OCI-LY3 (cell line): ENCODE measurements at regions not wholly inside any gene's neighbourhood (a gene's known extent, or its start where the extent isn't known, plus 50 kb on each side); places are given as distances from the start of the nearest gene placed in this dataset.

Experiments used
- H2AFZ ChIP-seq: fragments of 200-600, 300-600 bp; shearing (Covaris generic); 2 replicates; pipeline ENCODE4 v1.6.0; 2014; ENCODE audit warnings: antibody characterized with exemption, low read depth, low read length
- H3K27ac ChIP-seq: fragments of 200-600, 300-600 bp; sonication (generic); 2 replicates; pipeline ENCODE4 v1.5.1; 2014; ENCODE audit warnings: mild to moderate bottlenecking, low read length, moderate library complexity, mixed read lengths
- H3K27me3 ChIP-seq: fragments of 200-600, 300-600 bp; sonication (generic); 2 replicates; pipeline ENCODE4 v1.6.1; 2014; ENCODE audit warnings: low read depth, low read length, mixed read lengths
- H3K36me3 ChIP-seq: fragments of 200-600, 300-600 bp; sonication (generic); replicated peaks from 2 replicates; pipeline ENCODE3; 2014; ENCODE audit warnings: low read depth, low read length, mixed read lengths
- H3K4me1 ChIP-seq: fragments of 300-600, 200-600 bp; sonication (generic); 2 replicates; pipeline ENCODE4 v1.6.1; 2014; ENCODE audit warnings: low read length, mixed read lengths
- H3K4me2 ChIP-seq: fragments of 200-600, 300-600 bp; sonication (generic); 2 replicates; pipeline ENCODE4 v1.6.1; 2014; ENCODE audit warnings: low read length, mixed read lengths
- H3K4me3 ChIP-seq: fragments of 300-600, 200-600 bp; sonication (generic); 2 replicates; pipeline ENCODE4 v1.5.1; 2014; ENCODE audit warnings: antibody characterized with exemption, mild to moderate bottlenecking, low read length, moderate library complexity
- H3K79me2 ChIP-seq: fragments of 300-600, 200-600 bp; shearing (Covaris generic); 2 replicates; pipeline ENCODE4 v1.6.1; 2014; ENCODE audit warnings: mild to moderate bottlenecking, low read length, mixed read lengths
- H3K9ac ChIP-seq: fragments of 300-600, 200-600 bp; shearing (Covaris generic); 2 replicates; pipeline ENCODE4 v1.6.0; 2014; ENCODE audit warnings: mild to moderate bottlenecking, low read length, moderate library complexity
- H3K9me3 ChIP-seq: fragments of 200-600, 300-600 bp; shearing (Covaris generic); 2 replicates; pipeline ENCODE4 v1.6.1; 2014; ENCODE audit warnings: low read length, mixed read lengths; ENCODE audit not compliant: insufficient read depth
- H4K20me1 ChIP-seq: fragments of 200-600, 300-600 bp; sonication (generic); 2 replicates; pipeline ENCODE4 v1.6.1; 2016; ENCODE audit warnings: low read length, mixed read lengths; ENCODE audit not compliant: insufficient read depth
- EZH2phosphoT487 ChIP-seq: fragments of 200-600 bp; shearing (Covaris generic); IDR thresholded peaks from 2 replicates; pipeline ENCODE4 v1.6.1; 2018; ENCODE audit warnings: antibody characterized with exemption, mixed run types, low read depth
- TF ChIP-seq, protein P1 (sequence below): fragments of 200-600, 300-600 bp; sonication (generic); IDR thresholded peaks from 2 replicates; pipeline ENCODE4 v1.5.1; 2014; ENCODE audit warnings: antibody characterized with exemption, low read length, low read depth

DNA sequence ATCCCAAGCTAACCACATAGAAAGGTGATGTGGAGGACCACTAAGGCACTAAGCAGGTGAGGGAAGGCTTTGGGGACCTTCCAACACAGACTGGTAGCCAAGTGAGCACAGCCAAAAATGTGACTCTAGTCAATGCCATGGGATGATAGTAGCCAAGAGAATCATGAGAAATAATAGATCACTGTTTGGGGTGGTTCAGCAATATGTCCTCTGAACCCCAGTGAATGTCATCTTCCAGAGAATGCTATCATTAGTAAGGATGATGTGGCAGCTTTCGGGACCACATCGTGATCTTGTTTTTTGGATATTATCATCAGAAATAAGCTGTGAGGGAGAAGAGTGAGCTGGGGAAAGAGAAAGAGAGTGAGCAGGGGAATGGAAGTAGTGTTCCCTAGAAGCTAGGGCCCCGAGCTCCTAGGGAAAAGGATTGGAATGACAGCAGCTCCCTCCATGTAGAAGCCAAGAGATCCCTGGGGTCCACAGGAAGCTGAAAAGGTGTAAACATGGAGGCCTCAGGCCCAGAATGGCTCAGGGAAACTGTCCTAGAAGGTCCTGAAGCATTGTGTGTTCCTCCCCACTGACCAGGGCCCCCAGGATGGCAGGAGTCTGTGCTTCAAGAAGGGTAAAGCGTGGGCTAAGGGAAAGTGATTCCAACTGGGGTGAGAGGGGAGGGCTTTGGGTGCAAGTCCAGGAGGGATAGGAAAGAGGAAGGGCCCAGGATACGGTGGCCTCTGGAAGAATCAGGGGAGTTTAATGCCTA is 56.6 kb upstream of the KLF13 start:
- peaks cover 44% of the 10 kb centered on the region for H3K4me1 ChIP-seq
- H3K9me3 ChIP-seq, result peaks cover 3% of the 10 kb centered on the region; the same call in 1 of the 2 replicates
- no peak overlapping the region for H2AFZ ChIP-seq
- H3K27ac ChIP-seq, result no peak overlapping the region
- H3K9ac ChIP-seq, result no peak overlapping the region
- H4K20me1 ChIP-seq, result no peaks in the 10 kb centered on the region
- no peak overlapping the region for H3K4me3 ChIP-seq
- no peaks in the 10 kb centered on the region for H3K79me2 ChIP-seq
- H3K27me3 ChIP-seq, result no peaks in the 10 kb centered on the region
- H3K36me3 ChIP-seq, result no peaks in the 10 kb centered on the region
- no peak overlapping the region for H3K4me2 ChIP-seq
- TF ChIP-seq, protein P1, sequence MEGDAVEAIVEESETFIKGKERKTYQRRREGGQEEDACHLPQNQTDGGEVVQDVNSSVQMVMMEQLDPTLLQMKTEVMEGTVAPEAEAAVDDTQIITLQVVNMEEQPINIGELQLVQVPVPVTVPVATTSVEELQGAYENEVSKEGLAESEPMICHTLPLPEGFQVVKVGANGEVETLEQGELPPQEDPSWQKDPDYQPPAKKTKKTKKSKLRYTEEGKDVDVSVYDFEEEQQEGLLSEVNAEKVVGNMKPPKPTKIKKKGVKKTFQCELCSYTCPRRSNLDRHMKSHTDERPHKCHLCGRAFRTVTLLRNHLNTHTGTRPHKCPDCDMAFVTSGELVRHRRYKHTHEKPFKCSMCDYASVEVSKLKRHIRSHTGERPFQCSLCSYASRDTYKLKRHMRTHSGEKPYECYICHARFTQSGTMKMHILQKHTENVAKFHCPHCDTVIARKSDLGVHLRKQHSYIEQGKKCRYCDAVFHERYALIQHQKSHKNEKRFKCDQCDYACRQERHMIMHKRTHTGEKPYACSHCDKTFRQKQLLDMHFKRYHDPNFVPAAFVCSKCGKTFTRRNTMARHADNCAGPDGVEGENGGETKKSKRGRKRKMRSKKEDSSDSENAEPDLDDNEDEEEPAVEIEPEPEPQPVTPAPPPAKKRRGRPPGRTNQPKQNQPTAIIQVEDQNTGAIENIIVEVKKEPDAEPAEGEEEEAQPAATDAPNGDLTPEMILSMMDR, result no peak
- no peak for TF ChIP-seq EZH2phosphoT487

DNA sequence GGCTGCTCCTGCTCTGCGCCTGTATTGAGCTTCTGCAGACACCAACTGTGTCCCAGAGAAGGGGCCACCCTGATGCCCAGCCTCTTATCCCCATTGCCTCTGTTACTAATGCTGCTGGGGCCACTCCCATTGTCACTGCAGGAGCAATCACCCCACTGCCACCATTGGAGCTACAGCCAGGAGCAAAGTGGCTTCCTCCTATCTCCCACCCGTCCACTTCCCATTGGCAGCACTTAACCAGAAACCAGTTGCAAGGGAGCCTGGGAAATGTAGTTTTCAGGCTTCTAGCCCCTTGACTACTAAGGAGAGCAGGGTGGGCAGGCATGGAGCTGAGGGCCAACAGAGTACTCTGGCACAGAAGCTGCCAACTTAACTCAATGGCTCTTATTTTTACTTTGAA is 55.9 kb upstream of the KLF13 start:
- Histone ChIP-seq H3K79me2 (no peaks in the 10 kb centered on the region), H3K4me2 (no peak overlapping the region), H3K4me1 (peaks cover 36% of the 10 kb centered on the region), H3K9me3 (peaks cover 3% of the 10 kb centered on the region; the same call in 1 of the 2 replicates), H3K4me3 (no peak overlapping the region), H3K9ac (no peak overlapping the region), H3K36me3 (no peaks in the 10 kb centered on the region), H4K20me1 (no peaks in the 10 kb centered on the region), H3K27ac (no peak overlapping the region), H2AFZ (no peak overlapping the region), H3K27me3 (no peaks in the 10 kb centered on the region)
- TF ChIP-seq, protein P1, result no peak
- no peak for TF ChIP-seq EZH2phosphoT487

DNA sequence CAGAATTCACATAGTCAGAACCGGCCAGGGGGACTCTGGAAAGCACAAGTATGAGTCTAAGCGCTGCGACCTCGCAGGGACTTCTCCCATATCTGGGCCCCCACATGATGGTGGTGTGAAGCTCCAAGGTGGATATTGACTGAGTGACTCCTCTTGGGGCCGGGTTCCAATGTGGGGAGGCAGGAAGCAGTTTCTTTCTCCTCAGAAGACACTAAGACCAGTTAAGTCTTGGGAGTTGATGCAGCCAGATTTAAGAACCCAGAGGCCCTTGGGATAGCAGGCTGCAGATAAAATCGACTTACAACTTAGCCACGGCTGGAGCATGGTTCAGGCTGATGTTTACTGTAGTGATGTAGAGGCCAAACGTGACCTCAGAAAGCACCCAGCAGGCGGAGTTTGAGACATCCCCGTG is 55.4 kb upstream of the KLF13 start:
- Histone ChIP-seq H3K9ac (no peak overlapping the region), H2AFZ (no peak overlapping the region), H3K27ac (no peak overlapping the region), H3K4me1 (peaks cover 32% of the 10 kb centered on the region), H3K4me3 (no peak overlapping the region), H3K9me3 (peaks cover 3% of the 10 kb centered on the region; the same call in 1 of the 2 replicates), H3K4me2 (no peak overlapping the region), H3K36me3 (no peaks in the 10 kb centered on the region), H3K27me3 (no peaks in the 10 kb centered on the region), H3K79me2 (no peaks in the 10 kb centered on the region), H4K20me1 (no peaks in the 10 kb centered on the region)
- no peak for TF ChIP-seq EZH2phosphoT487
- TF ChIP-seq, protein P1, result no peak

DNA sequence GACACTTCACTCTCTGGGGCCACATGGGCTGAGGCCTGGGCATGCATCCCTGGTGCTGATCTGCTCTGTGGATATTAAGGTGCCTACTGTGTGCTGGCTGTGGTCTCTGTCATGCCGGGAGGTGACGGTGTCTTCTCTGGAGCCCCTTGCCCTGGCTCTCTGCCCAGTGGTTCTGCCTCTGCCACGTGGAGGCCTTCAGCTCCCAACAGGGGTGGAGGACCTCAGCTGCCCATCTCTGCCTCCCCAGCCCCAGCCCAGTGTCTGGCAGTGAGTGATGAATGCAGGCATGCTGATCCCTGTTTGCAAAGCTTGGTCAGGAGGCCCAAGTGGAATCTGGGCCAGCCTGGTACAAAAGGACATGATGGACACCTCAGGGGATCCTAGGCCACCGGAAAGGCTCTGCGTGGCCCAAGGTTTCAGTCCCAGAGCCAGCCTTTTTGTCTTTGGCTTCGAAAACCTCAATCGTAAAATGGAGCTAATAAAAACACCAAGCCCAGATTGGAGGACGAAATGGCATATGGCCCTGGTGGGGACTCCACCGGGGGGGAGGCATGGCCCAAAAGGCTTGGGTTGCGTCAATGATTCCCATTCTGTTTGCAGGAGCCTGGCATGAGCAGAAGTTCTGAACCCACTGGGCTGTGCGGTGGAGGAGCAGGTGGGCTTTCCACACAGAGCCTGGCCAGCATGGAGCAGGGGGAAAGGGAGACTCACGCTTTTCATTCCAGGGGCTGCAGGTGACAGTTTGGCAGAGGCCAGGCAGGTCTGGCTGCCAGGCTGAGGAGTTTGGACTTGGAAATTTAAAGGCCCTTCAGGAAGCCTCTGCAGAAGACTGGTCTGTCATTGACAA is 54.7 kb upstream of the KLF13 start:
- no peaks in the 10 kb centered on the region for H4K20me1 ChIP-seq
- H3K9ac ChIP-seq, result no peak overlapping the region
- peaks cover 24% of the 10 kb centered on the region for H3K4me1 ChIP-seq
- H3K36me3 ChIP-seq, result no peaks in the 10 kb centered on the region
- H2AFZ ChIP-seq, result no peak overlapping the region
- H3K27me3 ChIP-seq, result no peaks in the 10 kb centered on the region
- H3K9me3 ChIP-seq, result no peaks in the 10 kb centered on the region; the same call in 1 of the 2 replicates
- no peaks in the 10 kb centered on the region for H3K79me2 ChIP-seq
- H3K4me3 ChIP-seq, result no peak overlapping the region
- TF ChIP-seq, protein P1, result no peak
- TF ChIP-seq EZH2phosphoT487, result no peak
- H3K4me2 ChIP-seq, result no peak overlapping the region
- H3K27ac ChIP-seq, result no peak overlapping the region
